Skeletal muscle tissue (tissue), 3 donors: ENCODE measurements at regions not wholly inside any gene's neighbourhood (a gene's known extent, or its start where the extent isn't known, plus 50 kb on each side); places are given as distances from the start of the nearest gene placed in this dataset.
"Not testable (repeated sequence)": the region's sequence is repeated elsewhere in the genome, so short reads cannot be mapped to it uniquely, and the experiment has no call there.

Experiments
- H3K27ac ChIP-seq: one replicate; pipeline ENCODE4 v1.7.0; 2013; ENCODE audit warnings: mild to moderate bottlenecking, low read depth, low read length, inconsistent platforms
- H3K27me3 ChIP-seq, 3 donors: one replicate each; pipeline ENCODE4 v1.7.0; 2013; ENCODE audit warnings: low read length in 3 of 3; ENCODE audit not compliant: control insufficient read depth in 3 of 3, insufficient read depth in 3 of 3
- H3K36me3 ChIP-seq, 3 donors: one replicate each; pipeline ENCODE4 v1.7.0; 2013; ENCODE audit warnings: low read length in 3 of 3; ENCODE audit not compliant: control insufficient read depth in 3 of 3, insufficient read depth in 3 of 3
- H3K4me1 ChIP-seq, 3 donors: one replicate each; pipeline ENCODE4 v1.7.0; 2013; ENCODE audit warnings: low read length in 3 of 3, mild to moderate bottlenecking in 3 of 3; ENCODE audit not compliant: control insufficient read depth in 3 of 3, insufficient read depth in 3 of 3
- H3K4me3 ChIP-seq, 3 donors: one replicate each; pipeline ENCODE4 v1.7.0; 2013; ENCODE audit warnings: low read length in 3 of 3
- H3K9ac ChIP-seq, 3 donors: one replicate each; pipeline ENCODE4 v1.7.0; 2013; ENCODE audit warnings: low read length in 3 of 3, mild to moderate bottlenecking in 3 of 3, moderate library complexity in 2 of 3, low read depth in 1 of 3
- H3K9me3 ChIP-seq, 3 donors: one replicate each; pipeline ENCODE4 v1.7.0; 2013; ENCODE audit warnings: low read length in 3 of 3; ENCODE audit not compliant: control insufficient read depth in 3 of 3
- donor health status: Osteomylitis.

DNA sequence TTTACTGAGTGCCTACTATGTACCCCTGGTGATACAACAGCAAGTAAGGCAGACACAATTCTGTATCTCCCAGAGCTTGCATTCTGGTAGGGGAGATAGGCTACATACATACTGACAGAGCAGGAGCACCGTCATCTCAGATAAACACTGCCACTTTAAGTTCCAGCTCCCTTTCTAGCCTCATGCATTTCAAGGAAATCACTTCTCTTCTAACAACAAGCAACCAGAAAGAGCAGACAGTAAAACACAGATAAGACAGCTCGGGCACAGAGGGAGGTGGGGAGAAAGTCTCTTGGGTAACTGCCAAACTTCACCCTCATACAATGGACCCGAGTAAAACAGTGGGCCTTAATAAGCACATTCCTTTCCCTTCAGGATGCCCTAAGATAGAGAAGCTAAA lies 169.6 kb downstream of the UTP18 start:
- H3K4me3 ChIP-seq, H3K9ac ChIP-seq, H3K27me3 ChIP-seq, H3K4me1 ChIP-seq, H3K36me3 ChIP-seq, H3K9me3 ChIP-seq, H3K27ac ChIP-seq: not testable (repeated sequence)

DNA sequence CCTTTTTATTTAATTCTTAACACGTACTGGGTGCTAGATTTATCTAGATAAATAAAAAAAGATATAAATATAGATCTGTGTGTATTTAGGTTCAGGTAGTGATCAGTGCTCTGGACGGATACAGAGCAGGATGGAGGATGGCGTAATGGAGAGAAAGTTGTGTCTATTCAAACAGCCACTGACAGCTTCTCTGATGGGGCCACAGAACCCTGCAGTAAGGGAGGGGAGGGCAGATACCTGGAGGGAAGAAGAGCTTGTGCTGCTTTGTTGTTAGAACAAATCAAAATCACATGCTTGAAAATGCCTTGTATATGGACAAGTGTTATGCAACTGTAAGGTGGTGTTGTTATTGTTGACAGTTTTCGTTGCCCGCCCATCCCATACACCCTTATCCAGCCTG lies 170.2 kb downstream of the UTP18 start:
- Histone ChIP-seq H3K4me3 (no peak overlapping the region), H3K9ac (no peak overlapping the region), H3K27ac (no peak overlapping the region), H3K9me3 (no peaks in the 10 kb centered on the region), H3K27me3 (peaks cover 0 to 3% (median 0%) of the 10 kb centered on the region in 3 donors), H3K36me3 (no peaks in the 10 kb centered on the region), H3K4me1 (no peaks in the 10 kb centered on the region)

DNA sequence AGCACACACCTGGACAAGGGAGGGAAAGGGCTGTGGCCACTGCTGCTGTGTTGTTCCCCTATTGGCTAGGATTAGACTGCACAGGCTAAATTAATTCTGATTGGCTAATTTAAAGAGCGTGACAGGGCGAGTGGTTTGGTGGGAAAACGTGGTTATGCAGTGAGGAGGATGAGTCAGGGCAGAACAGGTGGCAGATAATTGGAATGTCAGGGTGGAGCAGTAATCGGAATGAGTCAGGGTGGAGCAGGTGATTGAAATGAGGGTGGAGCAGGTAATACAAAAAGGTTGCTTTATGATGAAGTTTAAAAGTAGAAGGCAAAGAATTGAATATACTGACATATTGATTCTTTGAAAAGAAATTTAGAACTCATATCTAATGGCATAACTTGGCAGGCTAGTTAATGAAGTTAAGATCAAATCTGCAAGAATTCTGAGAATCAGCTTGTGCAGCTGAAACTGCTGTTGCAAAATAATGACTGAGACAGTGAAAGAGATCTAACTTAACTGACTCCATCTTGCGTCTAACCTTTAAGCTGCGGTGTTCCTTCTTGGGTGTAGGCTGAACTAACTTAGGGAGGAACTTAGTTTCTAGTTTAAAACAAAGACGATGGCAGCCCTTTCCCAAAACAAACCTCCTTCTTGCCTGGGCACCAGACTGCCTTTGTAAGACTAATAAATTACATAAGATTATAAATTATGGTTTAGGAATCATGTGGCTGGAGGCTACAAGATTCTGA lies 174.3 kb downstream of the UTP18 start:
- no peaks in the 10 kb centered on the region for H3K36me3 ChIP-seq
- no peak overlapping the region for H3K27ac ChIP-seq
- H3K27me3 ChIP-seq: no peaks in the 10 kb centered on the region
- H3K9me3 ChIP-seq: no peaks in the 10 kb centered on the region
- H3K4me1 ChIP-seq: no peaks in the 10 kb centered on the region
- H3K9ac ChIP-seq: no peak overlapping the region
- H3K4me3 ChIP-seq: no peak overlapping the region

DNA sequence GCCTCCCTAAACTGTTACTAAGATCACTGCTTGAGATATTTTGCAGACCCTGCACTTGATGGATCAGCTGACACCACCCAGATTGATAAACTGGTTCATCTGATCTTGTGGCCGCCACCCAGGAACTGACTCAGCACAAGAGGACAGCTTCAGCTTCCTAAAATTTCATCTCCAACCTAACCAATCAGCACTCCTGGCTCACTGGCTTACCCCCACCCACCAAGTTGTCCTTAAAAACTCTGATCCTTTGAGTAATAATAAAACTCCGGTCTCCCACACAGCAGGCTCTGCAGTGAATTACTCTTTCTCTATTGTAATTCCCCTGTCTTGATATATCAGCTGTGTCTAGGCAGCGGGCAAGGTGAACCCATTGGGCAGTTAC lies 174.8 kb downstream of the UTP18 start:
- Histone ChIP-seq H3K27me3 (no peaks in the 10 kb centered on the region), H3K27ac (no peak overlapping the region), H3K9me3 (no peaks in the 10 kb centered on the region), H3K4me3 (no peak overlapping the region), H3K4me1 (no peaks in the 10 kb centered on the region), H3K36me3 (no peaks in the 10 kb centered on the region), H3K9ac (no peak overlapping the region)

DNA sequence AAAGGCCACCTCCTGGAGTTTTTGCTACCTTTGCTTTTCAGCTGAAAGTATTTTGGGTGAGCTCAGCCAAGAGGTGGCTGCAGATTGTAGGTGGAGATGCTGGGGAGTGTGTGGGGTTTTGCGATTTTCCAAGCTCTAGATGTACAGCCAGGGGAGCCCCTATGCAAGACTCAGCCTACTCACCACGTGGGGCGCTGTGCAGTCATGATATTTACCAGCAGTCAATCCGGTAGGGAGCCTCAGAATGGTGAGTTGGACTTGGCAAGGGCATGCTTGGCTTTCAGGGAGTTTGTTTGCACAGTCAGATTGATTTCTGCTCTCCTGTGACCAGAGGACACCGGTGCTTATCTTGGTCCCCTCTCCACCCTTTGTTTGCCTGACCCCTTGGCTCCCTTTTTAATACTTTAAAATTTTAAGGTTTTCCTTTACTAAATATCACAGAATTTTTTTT lies 175.3 kb downstream of the UTP18 start:
- Histone ChIP-seq H3K9ac (no peak overlapping the region), H3K27ac (no peak overlapping the region)

DNA sequence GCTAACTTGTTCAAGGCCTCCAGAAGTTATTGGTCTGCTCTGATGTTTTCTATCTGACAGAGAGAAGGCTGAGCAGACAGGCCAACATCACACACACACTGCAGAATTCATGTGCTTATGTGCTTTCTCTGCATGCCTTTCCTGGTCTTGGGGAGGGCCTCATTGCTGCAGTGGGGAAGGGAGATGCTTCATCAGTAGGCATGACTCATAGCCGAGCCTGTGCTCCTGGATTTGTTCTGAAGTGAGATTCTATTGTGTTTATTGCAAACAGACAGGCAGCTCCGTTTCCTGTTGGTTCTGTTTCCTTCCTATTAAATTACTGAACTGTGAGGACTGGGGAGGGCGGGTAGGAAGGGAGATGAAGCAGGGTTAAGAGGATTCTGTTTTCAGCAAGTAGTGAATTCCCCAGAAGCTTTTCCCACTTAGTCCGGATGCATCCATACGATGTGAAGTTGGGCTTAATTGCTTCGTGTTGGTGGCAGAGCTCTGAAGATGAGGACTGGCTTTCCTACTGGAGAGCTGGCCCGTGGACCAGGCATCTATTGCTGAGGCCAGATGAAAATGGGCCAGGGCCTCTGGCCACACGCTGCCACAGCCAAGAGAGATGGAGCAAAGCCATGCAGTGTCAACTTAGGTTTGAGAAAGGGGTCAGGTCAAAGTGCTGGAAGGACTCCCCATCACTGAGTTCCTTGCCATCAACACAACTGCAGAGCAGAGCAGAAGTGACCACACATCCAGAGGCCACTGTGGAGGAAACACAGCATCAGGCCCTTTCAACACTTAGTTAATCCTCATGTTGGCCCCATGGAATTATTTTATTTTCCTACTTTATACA lies 179.3 kb downstream of the UTP18 start:
- no peak overlapping the region for H3K4me3 ChIP-seq
- no peaks in the 10 kb centered on the region for H3K36me3 ChIP-seq
- no peaks in the 10 kb centered on the region for H3K27me3 ChIP-seq
- no peak overlapping the region for H3K9ac ChIP-seq
- H3K27ac ChIP-seq: no peak overlapping the region
- no peaks in the 10 kb centered on the region for H3K9me3 ChIP-seq
- no peaks in the 10 kb centered on the region for H3K4me1 ChIP-seq

More for the DNA sequence above, 175.3 kb downstream of the UTP18 start:
- Histone ChIP-seq H3K4me3 (no peak overlapping the region), H3K9me3 (no peaks in the 10 kb centered on the region), H3K4me1 (no peaks in the 10 kb centered on the region), H3K27me3 (no peaks in the 10 kb centered on the region), H3K36me3 (no peaks in the 10 kb centered on the region)

DNA sequence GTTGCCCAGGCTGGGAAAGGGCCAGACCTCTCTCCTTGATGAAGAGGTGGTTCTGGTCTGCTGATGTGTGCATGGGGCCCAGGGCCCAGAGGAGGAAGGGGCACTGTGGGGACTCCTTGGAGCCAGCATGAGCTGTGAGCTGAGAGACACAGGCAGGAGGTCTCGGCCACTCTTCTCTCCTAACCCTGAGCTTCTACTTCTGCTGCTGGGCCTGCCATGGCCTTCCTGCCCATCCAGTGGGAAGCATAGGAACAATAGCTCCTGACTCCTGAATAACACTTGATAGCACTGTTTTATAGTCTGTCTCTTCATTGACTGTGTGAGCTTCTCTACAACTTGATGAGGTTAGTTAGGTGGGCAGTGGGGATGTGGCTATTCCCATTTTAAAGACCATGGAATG lies 181.1 kb downstream of the UTP18 start:
- no peak overlapping the region for H3K27ac ChIP-seq
- H3K4me3 ChIP-seq: no peak overlapping the region
- no peaks in the 10 kb centered on the region for H3K4me1 ChIP-seq
- no peaks in the 10 kb centered on the region for H3K36me3 ChIP-seq
- no peak overlapping the region for H3K9ac ChIP-seq
- peaks cover 0 to 4% (median 4%) of the 10 kb centered on the region in 3 donors for H3K27me3 ChIP-seq
- H3K9me3 ChIP-seq: no peaks in the 10 kb centered on the region

DNA sequence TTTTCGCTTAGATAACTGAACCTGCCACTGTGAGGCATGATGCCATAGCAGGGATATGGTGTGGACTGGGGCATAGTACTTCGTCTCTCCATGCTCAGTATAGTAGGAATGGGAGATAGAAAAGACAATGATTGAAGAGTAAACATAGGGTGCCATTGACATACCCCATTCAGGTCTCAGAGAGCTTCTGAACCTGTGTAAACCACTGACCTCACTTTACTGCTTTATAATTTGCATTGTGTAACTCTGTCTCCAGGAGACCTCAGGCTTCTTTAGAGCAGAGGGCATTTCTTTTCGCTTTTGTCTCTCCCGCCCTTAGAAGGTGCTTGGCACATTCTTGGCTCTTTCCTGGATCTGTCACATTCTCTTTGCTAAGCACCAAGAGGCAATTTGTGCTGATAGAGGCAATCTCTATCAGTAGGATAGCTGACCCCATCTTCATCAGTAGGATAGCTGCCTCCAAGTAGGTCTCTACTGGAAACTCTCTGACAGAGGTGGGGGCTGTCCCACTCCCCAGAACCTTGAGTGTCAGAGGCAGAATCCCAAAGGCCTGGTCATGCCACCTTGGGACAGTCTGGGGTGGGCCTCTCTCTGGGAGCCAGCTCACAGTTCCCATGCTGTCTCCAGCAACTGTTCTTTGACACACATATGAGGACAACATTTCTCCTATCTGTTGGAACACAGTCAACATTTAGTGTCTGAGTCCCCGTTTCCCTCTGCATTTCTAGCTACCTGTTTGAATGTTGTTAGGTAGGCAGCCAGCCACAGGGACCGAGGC lies 181.9 kb downstream of the UTP18 start:
- Histone ChIP-seq H3K27me3 (peaks cover 0 to 4% (median 4%) of the 10 kb centered on the region in 3 donors), H3K4me1 (no peaks in the 10 kb centered on the region), H3K9ac (no peak overlapping the region), H3K36me3 (no peaks in the 10 kb centered on the region), H3K9me3 (no peaks in the 10 kb centered on the region), H3K27ac (no peak overlapping the region), H3K4me3 (no peak overlapping the region)

DNA sequence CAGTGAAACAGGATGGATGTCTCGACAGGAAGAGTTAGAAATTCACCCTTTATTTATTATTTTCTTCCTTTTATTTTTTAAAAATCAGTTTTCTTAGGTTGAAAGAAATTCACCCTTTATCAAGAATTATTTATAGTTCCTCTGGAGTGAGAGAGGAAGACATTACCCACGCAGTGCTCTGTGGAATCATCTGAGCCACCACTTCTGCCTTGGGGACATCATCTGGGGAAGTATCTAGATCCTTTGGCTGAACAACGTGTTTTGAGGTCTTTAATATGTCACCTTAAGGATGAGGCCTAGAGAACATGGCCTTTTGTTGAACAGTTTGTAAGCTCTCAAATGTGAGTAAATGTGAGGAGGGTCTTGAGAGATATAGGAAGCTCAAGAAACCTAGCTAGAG lies 183.3 kb downstream of the UTP18 start:
- no peak overlapping the region for H3K27ac ChIP-seq
- peaks cover 0 to 4% (median 4%) of the 10 kb centered on the region in 3 donors for H3K27me3 ChIP-seq
- H3K9me3 ChIP-seq: no peaks in the 10 kb centered on the region
- H3K4me3 ChIP-seq: no peak overlapping the region
- H3K36me3 ChIP-seq: no peaks in the 10 kb centered on the region
- no peak overlapping the region for H3K9ac ChIP-seq
- H3K4me1 ChIP-seq: no peaks in the 10 kb centered on the region

DNA sequence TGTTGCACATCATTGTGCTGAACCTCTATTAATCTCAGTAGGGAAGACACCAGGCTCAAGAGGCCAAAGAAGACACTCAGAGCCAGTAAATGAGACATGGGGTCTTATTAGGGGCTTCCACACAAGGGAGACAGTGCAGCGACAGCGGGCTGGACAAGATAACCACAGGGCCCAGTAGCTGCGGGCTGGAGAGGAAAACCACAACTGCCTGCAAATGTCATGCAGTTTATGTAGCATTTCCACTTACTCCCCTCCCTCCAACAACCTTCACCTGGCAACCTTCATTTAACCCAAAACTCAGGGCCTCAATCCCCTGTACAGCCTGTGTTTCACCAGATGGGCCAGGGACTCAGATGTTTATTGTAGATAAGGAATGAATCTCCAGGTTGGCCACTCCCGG lies 185.6 kb downstream of the UTP18 start:
- peaks cover 0 to 4% (median 4%) of the 10 kb centered on the region in 3 donors for H3K27me3 ChIP-seq
- no peak overlapping the region for H3K27ac ChIP-seq
- H3K9ac ChIP-seq: no peak overlapping the region
- no peaks in the 10 kb centered on the region for H3K9me3 ChIP-seq
- H3K4me1 ChIP-seq: no peaks in the 10 kb centered on the region
- no peak overlapping the region for H3K4me3 ChIP-seq
- H3K36me3 ChIP-seq: no peaks in the 10 kb centered on the region
